KMS-11 (cell line): ENCODE measurements at regions not wholly inside any gene's neighbourhood (a gene's known extent, or its start where the extent isn't known, plus 50 kb on each side); places are given as distances from the start of the nearest gene placed in this dataset.

Experiments used
- H2AFZ ChIP-seq: fragments of 200-600 bp; sonication (generic); 2 replicates; pipeline ENCODE4 v1.6.1; 2016; ENCODE audit warnings: antibody characterized with exemption, mixed run types, low read depth
- H3K27ac ChIP-seq: fragments of 200-600 bp; sonication (generic); 2 replicates; pipeline ENCODE4 v1.6.1; 2016; ENCODE audit warnings: mild to moderate bottlenecking, mixed run types
- H3K27me3 ChIP-seq: fragments of 200-600 bp; sonication (generic); 2 replicates; pipeline ENCODE4 v1.6.1; 2017; ENCODE audit warnings: mild to moderate bottlenecking, low read depth, mixed run types, moderate library complexity; ENCODE audit not compliant: insufficient read depth
- H3K36me3 ChIP-seq: fragments of 200-600 bp; sonication (generic); 2 replicates; pipeline ENCODE4 v1.6.1; 2017; ENCODE audit warnings: mild to moderate bottlenecking, mixed run types; ENCODE audit not compliant: insufficient read depth
- H3K4me1 ChIP-seq: fragments of 200-600 bp; sonication (generic); 2 replicates; pipeline ENCODE4 v1.6.1; 2016; ENCODE audit warnings: mild to moderate bottlenecking, low read depth, mixed run types; ENCODE audit not compliant: poor library complexity, severe bottlenecking
- H3K4me2 ChIP-seq: fragments of 200-600 bp; sonication (generic); 2 replicates; pipeline ENCODE4 v1.7.0; 2016; ENCODE audit warnings: mild to moderate bottlenecking, mixed run types
- H3K4me3 ChIP-seq: fragments of 200-600 bp; sonication (generic); IDR thresholded peaks from 2 replicates; pipeline ENCODE4 v1.6.1; 2017; ENCODE audit warnings: low read depth, low read length, mixed read lengths; ENCODE audit not compliant: insufficient read depth
- H3K79me2 ChIP-seq: fragments of 200-600 bp; sonication (generic); 2 replicates; pipeline ENCODE4 v1.6.1; 2016; ENCODE audit warnings: low read depth, mixed run types; ENCODE audit not compliant: insufficient read depth
- H3K9ac ChIP-seq: fragments of 200-600 bp; sonication (generic); 2 replicates; pipeline ENCODE4 v1.6.1; 2016; ENCODE audit warnings: mild to moderate bottlenecking, mixed run types
- H4K20me1 ChIP-seq: fragments of 200-600 bp; sonication (generic); 2 replicates; pipeline ENCODE4 v1.6.1; 2016; ENCODE audit warnings: mild to moderate bottlenecking, mixed run types; ENCODE audit not compliant: insufficient read depth
- CTCF ChIP-seq: fragments of 200-600 bp; sonication (generic); conservative IDR thresholded peaks from 2 replicates; pipeline ENCODE4 v1.6.1; 2017; ENCODE audit warnings: low read depth, mild to moderate bottlenecking, antibody characterized with exemption, low read length, moderate library complexity, mixed read lengths

- Histone ChIP-seq H3K4me3 (no peak overlapping the region), H2AFZ (no peak overlapping the region)
Measured at GRCh38 chr12:66044731-66045130, 85.8 kb downstream of the LLPH start.

GRCh38 chr12:66043035-66043434 is 87.5 kb downstream of the LLPH start:
- Histone ChIP-seq H3K27me3 (no peaks in the 10 kb centered on the region), H3K79me2 (no peaks in the 10 kb centered on the region), H3K4me3 (no peak overlapping the region), H3K4me1 (no peaks in the 10 kb centered on the region), H4K20me1 (no peaks in the 10 kb centered on the region), H3K27ac (no peak overlapping the region), H2AFZ (no peak overlapping the region), H3K9ac (no peak overlapping the region), H3K4me2 (no peak overlapping the region), H3K36me3 (no peaks in the 10 kb centered on the region)
- TF ChIP-seq CTCF: no peak

More at GRCh38 chr12:66044731-66045130, 85.8 kb downstream of the LLPH start:
- Histone ChIP-seq H3K9ac (no peak overlapping the region), H3K79me2 (no peaks in the 10 kb centered on the region), H3K4me2 (no peak overlapping the region), H3K27me3 (no peaks in the 10 kb centered on the region), H3K27ac (no peak overlapping the region), H4K20me1 (no peaks in the 10 kb centered on the region), H3K4me1 (no peaks in the 10 kb centered on the region), H3K36me3 (no peaks in the 10 kb centered on the region)
- TF ChIP-seq CTCF: no peak

GRCh38 chr12:66041651-66042363 is 88.7 kb downstream of the LLPH start:
- Histone ChIP-seq H3K79me2 (no peaks in the 10 kb centered on the region), H3K9ac (no peak overlapping the region), H3K36me3 (no peaks in the 10 kb centered on the region), H3K4me1 (no peaks in the 10 kb centered on the region), H2AFZ (no peak overlapping the region), H3K27me3 (no peaks in the 10 kb centered on the region), H3K27ac (no peak overlapping the region), H4K20me1 (no peaks in the 10 kb centered on the region), H3K4me2 (no peak overlapping the region), H3K4me3 (no peak overlapping the region)
- TF ChIP-seq CTCF: no peak

- H4K20me1 ChIP-seq: no peaks in the 10 kb centered on the region
- H3K79me2 ChIP-seq: no peaks in the 10 kb centered on the region
- no peak overlapping the region for H3K27ac ChIP-seq
- H3K9ac ChIP-seq: no peak overlapping the region
- no peak overlapping the region for H3K4me2 ChIP-seq
- H3K4me1 ChIP-seq: no peaks in the 10 kb centered on the region
- H3K4me3 ChIP-seq: no peak overlapping the region
- TF ChIP-seq CTCF: no peak
- no peaks in the 10 kb centered on the region for H3K27me3 ChIP-seq
- H2AFZ ChIP-seq: no peak overlapping the region
- no peaks in the 10 kb centered on the region for H3K36me3 ChIP-seq
Measured at GRCh38 chr12:66036317-66036716, 94.2 kb downstream of the LLPH start.
